Heart right ventricle (tissue), 16 donors: ENCODE measurements at regions not wholly inside any gene's neighbourhood (a gene's known extent, or its start where the extent isn't known, plus 50 kb on each side); places are given as distances from the start of the nearest gene placed in this dataset.
A peak's percentile ranks its signal among the peaks of the same experiment; 100 is the strongest.

Experiments
- ATAC-seq, 8 donors: fragments of 200-7000 bp; cut with Tn5 transposase; one replicate each; pipeline ENCODE4 v1.9.1; 2020; ENCODE audit warnings: mild to moderate bottlenecking in 8 of 8, moderate library complexity in 8 of 8, moderate number of reproducible peaks in 1 of 8
- DNase-seq, 2 donors: peaks; one replicate each; pipeline ENCODE4 v3.0.0-alpha.2; 2020
- H3K27ac ChIP-seq, 10 donors: fragments of 200-600 bp; sonication (generic) in 2 of 10; one replicate each; pipeline versions ENCODE4 v1.5.0 to v1.8.0; 2020 to 2022; ENCODE audit warnings: mild to moderate bottlenecking in 3 of 10
- H3K27me3 ChIP-seq, 7 donors: fragments of 200-600 bp; one replicate each; pipeline ENCODE4 v1.8.0; 2021 to 2022; ENCODE audit warnings: mild to moderate bottlenecking in 2 of 7
- H3K36me3 ChIP-seq, 9 donors: fragments of 200-600 bp; sonication (generic) in 1 of 9; one replicate each; pipeline versions ENCODE4 v1.5.0 to v1.8.0; 2020 to 2022; ENCODE audit warnings: mild to moderate bottlenecking in 2 of 9
- H3K4me1 ChIP-seq, 9 donors: fragments of 200-600 bp; sonication (generic) in 1 of 9; one replicate each; pipeline versions ENCODE4 v1.5.0 to v1.8.0; 2020 to 2022; ENCODE audit warnings: mild to moderate bottlenecking in 4 of 9
- H3K4me3 ChIP-seq, 10 donors: fragments of 200-600 bp; sonication (generic) in 2 of 10; one replicate each; pipeline versions ENCODE4 v1.5.0 to v1.8.0; 2020 to 2022; ENCODE audit warnings: mild to moderate bottlenecking in 7 of 10, moderate library complexity in 2 of 10
- H3K9me3 ChIP-seq, 11 donors: fragments of 200-600 bp in 10 of 11; sonication (generic) in 2 of 11; one replicate each; pipeline versions ENCODE4 v1.5.0 to v1.8.0; 2013 to 2022; ENCODE audit warnings: mild to moderate bottlenecking in 2 of 11, control low read depth in 1 of 11, moderate library complexity in 1 of 11
- WGBS, 2 donors: extraction: QIAGEN DNeasy Blood & Tissue Kit; methylation state at CpG; one replicate each; pipeline ENCODE4 v1.1.7; 2013; ENCODE audit warnings: inconsistent platforms in 1 of 2; 5-methylcytosine and 5-hydroxymethylcytosine counted together
- intact Hi-C, 10 donors: fragments of 100-400 bp; cut with DNase I; formaldehyde crosslinking; loops; one replicate each; pipeline versions ENCODE4 v1.11.1 to v1.14.2; 2022
- TF ChIP-seq, protein P1 (sequence below), 9 donors: fragments of 200-600 bp; sonication (generic) in 2 of 9; IDR thresholded peaks; one replicate each; pipeline versions ENCODE4 v1.5.0 to v1.8.0; 2021 to 2022; ENCODE audit warnings: antibody characterized with exemption in 9 of 9, mild to moderate bottlenecking in 5 of 9, moderate library complexity in 1 of 9
- donor health status: Arrhythmogenic right ventricular cardiomyopathy.
- donor health status: ischemic (EF 13 %, LVEDD 7.1; RV severe dilation, severe dysfunction).
- donor health status: healthy with polysubstance abuse.
- donor health status: DM: no; HTN: yes; CAD: no.
- donor health status: DM: no; HTN: no; CAD: no.
- donor health status: ischemic (EF 25% LVEDD 6.9; RV normal size, moderate dysfunction).
- donor health status: ischemic (EF 25% LVEDD 5.7; RV mildly dilated, moderate dysfunction).
- donor health status: healthy.
- donor health status: DM: yes; HTN: yes; CAD: no.
- donor health status: Ischemic cardiomyopathy.
- donor health status: ischemic (EF 35%, LVEDD 5.7; RV mildly dilated, moderate dysfunction).
- donor health status: nonischemic (EF 11% LVEDD 7.7; RV severe dilation, severe dysfunction).
- donor health status: DM: yes; HTN: yes; CAD: no.
- donor health status: PGD.
- donor health status: ischemic (EF 29% LVEDD 5.4; RV normal size, mild dysfunction).
- donor health status: nonischemic (EF 23%, LVEDD 6.1; RV moderate dilation, normal function).

DNA sequence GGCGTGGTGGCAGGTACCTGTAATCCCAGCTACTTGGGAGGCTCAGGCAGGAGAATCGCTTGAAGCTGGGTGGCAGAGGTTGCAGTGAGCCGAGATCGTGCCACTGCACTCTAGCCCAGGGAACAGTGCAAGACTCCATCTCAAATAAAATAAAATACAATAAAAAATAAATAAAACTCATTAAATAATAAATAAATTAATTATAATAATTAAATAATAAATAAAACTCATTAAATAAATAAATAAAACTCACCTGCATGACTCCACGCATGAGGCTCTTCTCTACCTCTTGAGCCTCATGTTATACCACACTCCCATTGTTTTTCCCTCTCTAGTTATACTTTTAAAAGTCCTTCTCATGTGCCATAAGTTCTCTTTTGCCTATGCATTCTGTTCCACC is 995.4 kb downstream of the MAT2B start:
- H3K4me1 ChIP-seq, result no peaks in the 10 kb centered on the region
- DNase-seq (no peak), ATAC-seq (no peak)
- 90 to 91% methylated on average over 5 of the region's 5 CpGs for WGBS, 2 donors
- H3K27ac ChIP-seq, result no peak overlapping the region
- no peak overlapping the region for H3K4me3 ChIP-seq
- peaks cover 0 to 3% (median 0%) of the 10 kb centered on the region in 7 donors for H3K27me3 ChIP-seq
- TF ChIP-seq, protein P1, sequence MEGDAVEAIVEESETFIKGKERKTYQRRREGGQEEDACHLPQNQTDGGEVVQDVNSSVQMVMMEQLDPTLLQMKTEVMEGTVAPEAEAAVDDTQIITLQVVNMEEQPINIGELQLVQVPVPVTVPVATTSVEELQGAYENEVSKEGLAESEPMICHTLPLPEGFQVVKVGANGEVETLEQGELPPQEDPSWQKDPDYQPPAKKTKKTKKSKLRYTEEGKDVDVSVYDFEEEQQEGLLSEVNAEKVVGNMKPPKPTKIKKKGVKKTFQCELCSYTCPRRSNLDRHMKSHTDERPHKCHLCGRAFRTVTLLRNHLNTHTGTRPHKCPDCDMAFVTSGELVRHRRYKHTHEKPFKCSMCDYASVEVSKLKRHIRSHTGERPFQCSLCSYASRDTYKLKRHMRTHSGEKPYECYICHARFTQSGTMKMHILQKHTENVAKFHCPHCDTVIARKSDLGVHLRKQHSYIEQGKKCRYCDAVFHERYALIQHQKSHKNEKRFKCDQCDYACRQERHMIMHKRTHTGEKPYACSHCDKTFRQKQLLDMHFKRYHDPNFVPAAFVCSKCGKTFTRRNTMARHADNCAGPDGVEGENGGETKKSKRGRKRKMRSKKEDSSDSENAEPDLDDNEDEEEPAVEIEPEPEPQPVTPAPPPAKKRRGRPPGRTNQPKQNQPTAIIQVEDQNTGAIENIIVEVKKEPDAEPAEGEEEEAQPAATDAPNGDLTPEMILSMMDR (IDR thresholded peaks at IDR 0.05), result no peak
- no peaks in the 10 kb centered on the region for H3K9me3 ChIP-seq
- H3K36me3 ChIP-seq, result no peaks in the 10 kb centered on the region
- intact Hi-C loops, result loop anchor here in 9 of 10 donors (5.0 to 10.0 kb wide), 6 partner anchors 486 to 939 kb away; no protein-coding TSS in a partner anchor

DNA sequence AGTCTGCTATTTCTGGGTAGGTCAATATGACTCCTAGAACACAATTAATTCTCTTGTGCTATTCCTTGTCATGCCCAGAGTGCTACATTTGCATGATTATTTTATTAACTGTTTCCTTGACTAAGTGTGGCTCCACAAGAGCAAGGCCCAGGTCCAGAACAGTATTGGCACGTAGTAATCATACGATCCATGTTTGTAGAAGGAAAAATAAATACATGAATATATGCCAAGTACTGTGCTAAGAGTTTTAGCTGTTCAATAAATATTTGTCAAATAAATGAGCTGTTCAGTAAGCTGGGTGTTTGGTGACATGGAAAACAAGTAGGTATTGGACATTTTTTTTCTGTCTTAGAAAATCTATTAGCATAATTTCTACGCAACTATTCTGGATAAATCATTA is 995.9 kb downstream of the MAT2B start:
- no peak overlapping the region for H3K4me3 ChIP-seq
- H3K36me3 ChIP-seq, result no peaks in the 10 kb centered on the region
- DNase-seq, result no peak
- ATAC-seq, result no peak
- H3K27me3 ChIP-seq, result peaks cover 0 to 3% (median 0%) of the 10 kb centered on the region in 7 donors
- no peaks in the 10 kb centered on the region for H3K9me3 ChIP-seq
- no peaks in the 10 kb centered on the region for H3K4me1 ChIP-seq
- TF ChIP-seq, protein P1 (IDR thresholded peaks at IDR 0.05), result no peak
- WGBS, 2 donors, result 89 to 91% methylated on average over 3 of the region's 3 CpGs
- no peak overlapping the region for H3K27ac ChIP-seq
- intact Hi-C loops, result loop anchor here in 9 of 10 donors (5.0 to 10.0 kb wide), 6 partner anchors 487 to 939 kb away; no protein-coding TSS in a partner anchor

DNA sequence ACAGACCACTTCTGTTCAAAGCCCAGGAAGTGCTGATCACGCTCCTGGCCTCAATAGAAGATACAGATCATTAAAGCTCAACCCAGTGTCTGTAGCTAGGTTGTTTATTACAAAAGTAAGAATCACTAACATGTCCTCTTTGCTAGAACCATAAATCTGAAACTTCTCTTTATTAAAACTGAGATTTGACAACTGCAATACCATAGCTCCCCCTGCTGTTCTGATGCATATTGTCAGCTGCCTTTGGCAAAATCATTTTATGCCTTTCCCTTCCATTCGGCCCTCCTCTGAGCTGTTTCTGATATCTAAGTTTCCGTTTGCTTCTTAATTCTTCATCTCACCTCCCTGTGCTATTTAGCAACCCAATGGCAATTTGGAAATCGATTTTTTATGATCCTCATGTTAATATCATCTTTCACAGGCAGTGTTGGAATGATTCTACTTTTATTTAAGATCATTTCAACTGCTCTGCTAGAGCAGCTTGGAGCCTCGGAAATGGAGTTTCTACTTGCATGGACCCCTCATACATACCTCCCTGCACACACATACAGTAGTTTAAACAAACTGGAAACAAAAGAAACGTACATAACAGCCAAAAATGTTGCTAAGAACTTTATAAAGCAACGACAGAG is 998.8 kb downstream of the MAT2B start:
- peaks cover 0 to 13% (median 0%) of the 10 kb centered on the region in 7 donors for H3K27me3 ChIP-seq
- peak in 1 of 2 donors; percentile 34 for DNase-seq
- H3K4me1 ChIP-seq, result no peaks in the 10 kb centered on the region
- H3K27ac ChIP-seq, result no peak overlapping the region
- H3K4me3 ChIP-seq, result no peak overlapping the region
- no peak for ATAC-seq
- WGBS, 2 donors, result 29 to 36% methylated on average over 7 of the region's 7 CpGs
- no peaks in the 10 kb centered on the region for H3K36me3 ChIP-seq
- no peaks in the 10 kb centered on the region for H3K9me3 ChIP-seq
- TF ChIP-seq, protein P1 (IDR thresholded peaks at IDR 0.05), result peak; percentile 46 to 78 (median 74)
- intact Hi-C loops, result loop anchor here in 9 of 10 donors (1.0 to 10.0 kb wide), 8 partner anchors 489 to 942 kb away; no protein-coding TSS in a partner anchor

DNA sequence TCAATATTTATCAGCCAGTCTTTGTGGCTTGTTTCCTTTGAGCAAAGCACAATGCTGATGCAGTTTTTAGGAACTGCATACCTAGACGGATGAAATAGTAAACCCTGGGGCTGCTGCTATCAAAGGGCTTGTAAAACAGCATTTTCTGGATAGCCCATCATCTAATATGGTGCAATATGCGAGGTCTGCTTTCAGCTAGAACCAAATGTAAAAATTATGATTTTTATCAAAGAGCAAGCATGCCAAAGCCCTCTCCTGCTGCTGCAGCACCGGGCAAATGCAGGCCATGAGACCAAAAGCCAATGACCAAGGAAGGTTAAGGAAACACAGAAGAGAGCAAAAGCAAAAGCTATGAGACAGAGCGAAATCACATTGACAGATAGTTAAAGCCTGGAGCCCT is 1000.4 kb downstream of the MAT2B start:
- Histone ChIP-seq H3K9me3 (no peaks in the 10 kb centered on the region), H3K36me3 (no peaks in the 10 kb centered on the region), H3K4me3 (no peak overlapping the region), H3K27me3 (peaks cover 0 to 13% (median 0%) of the 10 kb centered on the region in 7 donors), H3K4me1 (no peaks in the 10 kb centered on the region), H3K27ac (no peak overlapping the region)
- intact Hi-C loops, result loop anchor here in 9 of 10 donors (2.0 to 10.0 kb wide), 8 partner anchors 491 to 943 kb away; no protein-coding TSS in a partner anchor
- WGBS, 2 donors, result 65 to 73% methylated on average over 4 of the region's 4 CpGs
- TF ChIP-seq, protein P1 (IDR thresholded peaks at IDR 0.05), result no peak
- ATAC-seq (no peak), DNase-seq (no peak)
